ENCODE measurements at regions not wholly inside any gene's neighbourhood (a gene's known extent, or its start where the extent isn't known, plus 50 kb on each side); places are given as distances from the start of the nearest gene placed in this dataset.

- no peaks in the 10 kb centered on the region for H3K4me1 Mint-ChIP-seq (ENCODE audit: low read depth)
- H3K9me3 Mint-ChIP-seq, result peaks cover 8% of the 10 kb centered on the region
- H3K4me3 Mint-ChIP-seq, result no peak overlapping the region
- DNase-seq (ENCODE audit: low spot score), result no peak
- H3K27me3 Mint-ChIP-seq (ENCODE audit: insufficient read depth), result peaks cover 14% of the 10 kb centered on the region
- no peak overlapping the region for H3K27ac Mint-ChIP-seq
- H3K36me3 Mint-ChIP-seq (ENCODE audit: low read depth), result no peaks in the 10 kb centered on the region
- intact Hi-C loops (cut with micrococcal nuclease), result no loop called here
These were observed 189.6 kb upstream of the SFSWAP start for GRCh38 chr12:131521326-131521725.

GRCh38 chr12:131525795-131526508, 184.9 kb upstream of the SFSWAP start:
- Mint-ChIP-seq H3K9me3 (no peaks in the 10 kb centered on the region), H3K36me3 (ENCODE audit: low read depth) (no peaks in the 10 kb centered on the region), H3K27me3 (ENCODE audit: insufficient read depth) (no peaks in the 10 kb centered on the region), H3K4me3 (no peak overlapping the region), H3K27ac (no peak overlapping the region), H3K4me1 (ENCODE audit: low read depth) (no peaks in the 10 kb centered on the region)
- DNase-seq (ENCODE audit: low spot score), result no peak
- intact Hi-C loops (cut with micrococcal nuclease), result no loop called here

GRCh38 chr12:131527092-131527491, 183.8 kb upstream of the SFSWAP start:
- Mint-ChIP-seq H3K27ac (no peak overlapping the region), H3K9me3 (no peaks in the 10 kb centered on the region), H3K4me3 (no peak overlapping the region), H3K27me3 (ENCODE audit: insufficient read depth) (no peaks in the 10 kb centered on the region), H3K4me1 (ENCODE audit: low read depth) (no peaks in the 10 kb centered on the region), H3K36me3 (ENCODE audit: low read depth) (no peaks in the 10 kb centered on the region)
- DNase-seq (ENCODE audit: low spot score), result no peak
- intact Hi-C loops (cut with micrococcal nuclease), result no loop called here

GRCh38 chr12:131527736-131528135, 183.2 kb upstream of the SFSWAP start:
- no peak overlapping the region for H3K27ac Mint-ChIP-seq
- intact Hi-C loops (cut with micrococcal nuclease), result no loop called here
- H3K4me1 Mint-ChIP-seq (ENCODE audit: low read depth), result no peaks in the 10 kb centered on the region

GRCh38 chr12:131528144-131528543, 182.7 kb upstream of the SFSWAP start:
- Mint-ChIP-seq H3K27ac (no peak overlapping the region), H3K36me3 (ENCODE audit: low read depth) (no peaks in the 10 kb centered on the region), H3K9me3 (no peaks in the 10 kb centered on the region), H3K27me3 (ENCODE audit: insufficient read depth) (no peaks in the 10 kb centered on the region), H3K4me1 (ENCODE audit: low read depth) (no peaks in the 10 kb centered on the region), H3K4me3 (no peak overlapping the region)
- no peak for DNase-seq (ENCODE audit: low spot score)
- intact Hi-C loops (cut with micrococcal nuclease), result no loop called here

More at GRCh38 chr12:131527736-131528135, 183.2 kb upstream of the SFSWAP start:
- Mint-ChIP-seq H3K9me3 (no peaks in the 10 kb centered on the region), H3K36me3 (ENCODE audit: low read depth) (no peaks in the 10 kb centered on the region), H3K27me3 (ENCODE audit: insufficient read depth) (no peaks in the 10 kb centered on the region), H3K4me3 (no peak overlapping the region)
- no peak for DNase-seq (ENCODE audit: low spot score)

GRCh38 chr12:131528667-131529066, 182.2 kb upstream of the SFSWAP start:
- H3K9me3 Mint-ChIP-seq, result no peaks in the 10 kb centered on the region
- no peak for DNase-seq (ENCODE audit: low spot score)
- intact Hi-C loops (cut with micrococcal nuclease), result no loop called here

GRCh38 chr12:131529196-131530040, 181.5 kb upstream of the SFSWAP start:
- no peaks in the 10 kb centered on the region for H3K36me3 Mint-ChIP-seq (ENCODE audit: low read depth)
- H3K27me3 Mint-ChIP-seq (ENCODE audit: insufficient read depth), result no peaks in the 10 kb centered on the region
- no peak overlapping the region for H3K27ac Mint-ChIP-seq
- no peaks in the 10 kb centered on the region for H3K4me1 Mint-ChIP-seq (ENCODE audit: low read depth)
- no peak for DNase-seq (ENCODE audit: low spot score)
- H3K9me3 Mint-ChIP-seq, result no peaks in the 10 kb centered on the region
- H3K4me3 Mint-ChIP-seq, result no peak overlapping the region
- intact Hi-C loops (cut with micrococcal nuclease), result no loop called here

More at GRCh38 chr12:131528667-131529066, 182.2 kb upstream of the SFSWAP start:
- Mint-ChIP-seq H3K36me3 (ENCODE audit: low read depth) (no peaks in the 10 kb centered on the region), H3K27ac (no peak overlapping the region), H3K27me3 (ENCODE audit: insufficient read depth) (no peaks in the 10 kb centered on the region), H3K4me1 (ENCODE audit: low read depth) (no peaks in the 10 kb centered on the region), H3K4me3 (no peak overlapping the region)

GRCh38 chr12:131530041-131530332, 180.9 kb upstream of the SFSWAP start:
- Mint-ChIP-seq H3K9me3 (no peaks in the 10 kb centered on the region), H3K4me1 (ENCODE audit: low read depth) (no peaks in the 10 kb centered on the region), H3K36me3 (ENCODE audit: low read depth) (no peaks in the 10 kb centered on the region), H3K27ac (no peak overlapping the region), H3K27me3 (ENCODE audit: insufficient read depth) (no peaks in the 10 kb centered on the region), H3K4me3 (no peak overlapping the region)
- DNase-seq (ENCODE audit: low spot score), result no peak
- intact Hi-C loops (cut with micrococcal nuclease), result no loop called here

GRCh38 chr12:131530422-131530821, 180.5 kb upstream of the SFSWAP start:
- H3K4me3 Mint-ChIP-seq, result no peak overlapping the region
- no peak overlapping the region for H3K27ac Mint-ChIP-seq
- no peaks in the 10 kb centered on the region for H3K4me1 Mint-ChIP-seq (ENCODE audit: low read depth)
- intact Hi-C loops (cut with micrococcal nuclease), result no loop called here
- H3K27me3 Mint-ChIP-seq (ENCODE audit: insufficient read depth), result no peaks in the 10 kb centered on the region
- no peaks in the 10 kb centered on the region for H3K9me3 Mint-ChIP-seq
- no peak for DNase-seq (ENCODE audit: low spot score)
- no peaks in the 10 kb centered on the region for H3K36me3 Mint-ChIP-seq (ENCODE audit: low read depth)

GRCh38 chr12:131533139-131533538, 177.8 kb upstream of the SFSWAP start:
- Mint-ChIP-seq H3K9me3 (no peaks in the 10 kb centered on the region), H3K4me3 (no peak overlapping the region), H3K4me1 (ENCODE audit: low read depth) (peaks cover 4% of the 10 kb centered on the region), H3K27me3 (ENCODE audit: insufficient read depth) (no peaks in the 10 kb centered on the region), H3K36me3 (ENCODE audit: low read depth) (no peaks in the 10 kb centered on the region), H3K27ac (no peak overlapping the region)
- intact Hi-C loops (cut with micrococcal nuclease), result no loop called here
- DNase-seq (ENCODE audit: low spot score), result no peak

- Mint-ChIP-seq H3K4me3 (no peak overlapping the region), H3K27me3 (ENCODE audit: insufficient read depth) (no peaks in the 10 kb centered on the region), H3K4me1 (ENCODE audit: low read depth) (peaks cover 4% of the 10 kb centered on the region), H3K36me3 (ENCODE audit: low read depth) (no peaks in the 10 kb centered on the region), H3K9me3 (no peaks in the 10 kb centered on the region), H3K27ac (no peak overlapping the region)
- intact Hi-C loops (cut with micrococcal nuclease), result no loop called here
- DNase-seq (ENCODE audit: low spot score), result no peak
These were observed 175.1 kb upstream of the SFSWAP start for GRCh38 chr12:131535779-131536178.

- H3K36me3 Mint-ChIP-seq (ENCODE audit: low read depth), result no peaks in the 10 kb centered on the region
- H3K27ac Mint-ChIP-seq, result no peak overlapping the region
- no peaks in the 10 kb centered on the region for H3K9me3 Mint-ChIP-seq
- no peak for DNase-seq (ENCODE audit: low spot score)
- intact Hi-C loops (cut with micrococcal nuclease), result no loop called here
- H3K4me3 Mint-ChIP-seq, result no peak overlapping the region
- H3K4me1 Mint-ChIP-seq (ENCODE audit: low read depth), result peaks cover 4% of the 10 kb centered on the region
- H3K27me3 Mint-ChIP-seq (ENCODE audit: insufficient read depth), result no peaks in the 10 kb centered on the region
These were observed 174.6 kb upstream of the SFSWAP start for GRCh38 chr12:131536337-131536736.

- H3K4me1 Mint-ChIP-seq (ENCODE audit: low read depth), result peaks cover 4% of the 10 kb centered on the region
- intact Hi-C loops (cut with micrococcal nuclease), result no loop called here
- no peak overlapping the region for H3K4me3 Mint-ChIP-seq
These were observed 174.1 kb upstream of the SFSWAP start for GRCh38 chr12:131536766-131537165.

More at GRCh38 chr12:131536766-131537165, 174.1 kb upstream of the SFSWAP start:
- no peak for DNase-seq (ENCODE audit: low spot score)
- Mint-ChIP-seq H3K9me3 (no peaks in the 10 kb centered on the region), H3K27ac (no peak overlapping the region), H3K36me3 (ENCODE audit: low read depth) (no peaks in the 10 kb centered on the region), H3K27me3 (ENCODE audit: insufficient read depth) (no peaks in the 10 kb centered on the region)

All from activated T-helper 1 cell treated with anti-CD3 and anti-CD28 coated beads, Interleukin-12 subunit alpha, Interleukin-12 subunit beta, Interleukin-2, Interleukin-4 antibody, amounts not matched to agents 30 ng/mL and 10 ng/mL and 1 ng/mL, durations not matched to agents 14 hours and 24 hours and 36 hours (primary cell).